CD4-positive, CD25-positive, alpha-beta regulatory T cell (primary cell): ENCODE measurements at regions not wholly inside any gene's neighbourhood (a gene's known extent, or its start where the extent isn't known, plus 50 kb on each side); places are given as distances from the start of the nearest gene placed in this dataset.
"Not testable (repeated sequence)": the region's sequence is repeated elsewhere in the genome, so short reads cannot be mapped to it uniquely, and the experiment has no call there.

Experiments
- ATAC-seq, 2 donors: fragments of 150-1000 bp; cut with Tn5 transposase; one replicate each; pipeline ENCODE4 v1.10.0; 2021; ENCODE audit warnings: low read depth in 2 of 2, moderate number of reproducible peaks in 2 of 2, moderate library complexity in 1 of 2
- DNase-seq, 3 donors: peaks; one replicate each; pipeline versions ENCODE4 v3.0.0 to v3.0.0-alpha.2; 2012 to 2022; ENCODE audit warnings: mixed read lengths in 1 of 3
- H3K27ac ChIP-seq: one replicate; pipeline ENCODE4 v1.7.0; 2013; ENCODE audit warnings: mild to moderate bottlenecking, low read length; ENCODE audit not compliant: insufficient read depth, poor library complexity, severe bottlenecking
- H3K27me3 ChIP-seq: one replicate; pipeline ENCODE4 v1.7.0; 2013; ENCODE audit warnings: low read length; ENCODE audit not compliant: control insufficient read depth, insufficient read depth
- H3K36me3 ChIP-seq: one replicate; pipeline ENCODE4 v1.7.0; 2013; ENCODE audit warnings: mild to moderate bottlenecking, low read length, moderate library complexity; ENCODE audit not compliant: control insufficient read depth, insufficient read depth
- H3K4me1 ChIP-seq: 2 replicates; pipeline ENCODE4 v1.7.0; 2013; ENCODE audit warnings: mild to moderate bottlenecking, low read length; ENCODE audit not compliant: insufficient read depth, control insufficient read depth, poor library complexity, severe bottlenecking
- H3K4me3 ChIP-seq: one replicate; pipeline ENCODE4 v1.7.0; 2013; ENCODE audit warnings: low read depth, mild to moderate bottlenecking, low read length, moderate library complexity
- H3K9me3 ChIP-seq, 2 experiments: 1 replicate in 1 of 2; 2 replicates in 1 of 2; pipeline ENCODE4 v1.7.0; 2013; ENCODE audit warnings: low read length in 2 of 2, mild to moderate bottlenecking in 1 of 2, moderate library complexity in 1 of 2; ENCODE audit not compliant: control insufficient read depth in 2 of 2
- H3K27ac Mint-ChIP-seq, 3 donors: one replicate each; pipeline ENCODE4 v1.8.0; 2020 to 2022; ENCODE audit warnings: mild to moderate bottlenecking in 3 of 3, mixed read lengths in 3 of 3, moderate library complexity in 2 of 3
- H3K27me3 Mint-ChIP-seq: one replicate; pipeline ENCODE4 v1.8.0; 2022; ENCODE audit warnings: mild to moderate bottlenecking, mixed read lengths
- H3K36me3 Mint-ChIP-seq: one replicate; pipeline ENCODE4 v1.8.0; 2020; ENCODE audit warnings: mixed read lengths
- H3K4me1 Mint-ChIP-seq, 4 donors: one replicate each; pipeline ENCODE4 v1.8.0; 2020 to 2022; ENCODE audit warnings: mixed read lengths in 4 of 4, mild to moderate bottlenecking in 1 of 4
- H3K4me3 Mint-ChIP-seq, 4 donors: one replicate each; pipeline ENCODE4 v1.8.0; 2020 to 2022; ENCODE audit warnings: mild to moderate bottlenecking in 4 of 4, mixed read lengths in 4 of 4, moderate library complexity in 3 of 4
- H3K9me3 Mint-ChIP-seq, 7 donors: one replicate each; pipeline ENCODE4 v1.8.0; 2020 to 2022; ENCODE audit warnings: mixed read lengths in 7 of 7, mild to moderate bottlenecking in 3 of 7, moderate library complexity in 2 of 7

- Mint-ChIP-seq H3K27ac (no peak overlapping the region), H3K9me3 (peaks cover 0 to 18% (median 9%) of the 10 kb centered on the region in 7 donors), H3K36me3 (no peaks in the 10 kb centered on the region), H3K4me3 (no peak overlapping the region), H3K27me3 (no peaks in the 10 kb centered on the region), H3K4me1 (no peaks in the 10 kb centered on the region)
- ATAC-seq = no peak
- Histone ChIP-seq H3K27ac (no peak overlapping the region), H3K36me3 (no peaks in the 10 kb centered on the region), H3K4me1 (no peaks in the 10 kb centered on the region), H3K9me3 (no peaks in the 10 kb centered on the region), H3K27me3 (no peaks in the 10 kb centered on the region), H3K4me3 (no peak overlapping the region)
- no peak for DNase-seq
Measured at GRCh38 chr4:19205853-19206252, 1045.9 kb upstream of the SLIT2 start.

GRCh38 chr4:19197838-19198237, 1053.9 kb upstream of the SLIT2 start:
- peaks cover 2 to 20% (median 9%) of the 10 kb centered on the region in 7 donors for H3K9me3 Mint-ChIP-seq
- DNase-seq, H3K27me3 Mint-ChIP-seq, H3K36me3 ChIP-seq, H3K4me1 ChIP-seq, H3K27me3 ChIP-seq, H3K4me1 Mint-ChIP-seq, ATAC-seq, H3K4me3 Mint-ChIP-seq, H3K27ac ChIP-seq, H3K4me3 ChIP-seq, H3K9me3 ChIP-seq, H3K36me3 Mint-ChIP-seq, H3K27ac Mint-ChIP-seq: not testable (repeated sequence)

- H3K27ac Mint-ChIP-seq = no peak overlapping the region
- Histone ChIP-seq H3K36me3 (no peaks in the 10 kb centered on the region), H3K4me1 (no peaks in the 10 kb centered on the region)
Measured at GRCh38 chr4:19195696-19196095, 1056.0 kb upstream of the SLIT2 start.

GRCh38 chr4:19194672-19195071, 1057.0 kb upstream of the SLIT2 start:
- Mint-ChIP-seq H3K4me3 (no peak overlapping the region), H3K27me3 (no peaks in the 10 kb centered on the region)

More at GRCh38 chr4:19195696-19196095, 1056.0 kb upstream of the SLIT2 start:
- Histone ChIP-seq H3K27ac (no peak overlapping the region), H3K9me3 (no peaks in the 10 kb centered on the region), H3K4me3 (no peak overlapping the region), H3K27me3 (no peaks in the 10 kb centered on the region)
- no peaks in the 10 kb centered on the region for H3K4me1 Mint-ChIP-seq
- H3K4me3 Mint-ChIP-seq = no peak overlapping the region
- H3K9me3 Mint-ChIP-seq = peaks cover 3 to 22% (median 11%) of the 10 kb centered on the region in 7 donors
- no peak for ATAC-seq
- H3K27me3 Mint-ChIP-seq = no peaks in the 10 kb centered on the region
- H3K36me3 Mint-ChIP-seq = no peaks in the 10 kb centered on the region
- DNase-seq = no peak

GRCh38 chr4:19193274-19193981, 1058.3 kb upstream of the SLIT2 start:
- peaks cover 3 to 18% (median 8%) of the 10 kb centered on the region in 7 donors for H3K9me3 Mint-ChIP-seq
- Histone ChIP-seq H3K4me3 (no peak overlapping the region), H3K27me3 (no peaks in the 10 kb centered on the region), H3K4me1 (no peaks in the 10 kb centered on the region), H3K27ac (no peak overlapping the region), H3K9me3 (no peaks in the 10 kb centered on the region), H3K36me3 (no peaks in the 10 kb centered on the region)
- no peak overlapping the region for H3K27ac Mint-ChIP-seq
- no peak overlapping the region for H3K4me3 Mint-ChIP-seq
- no peaks in the 10 kb centered on the region for H3K36me3 Mint-ChIP-seq
- H3K4me1 Mint-ChIP-seq = no peaks in the 10 kb centered on the region
- no peak for DNase-seq
- no peaks in the 10 kb centered on the region for H3K27me3 Mint-ChIP-seq
- ATAC-seq = no peak

More at GRCh38 chr4:19194672-19195071, 1057.0 kb upstream of the SLIT2 start:
- DNase-seq (no peak), ATAC-seq (no peak)
- no peaks in the 10 kb centered on the region for H3K4me1 Mint-ChIP-seq
- Histone ChIP-seq H3K27ac (no peak overlapping the region), H3K4me3 (no peak overlapping the region), H3K27me3 (no peaks in the 10 kb centered on the region), H3K36me3 (no peaks in the 10 kb centered on the region), H3K9me3 (no peaks in the 10 kb centered on the region), H3K4me1 (no peaks in the 10 kb centered on the region)
- no peak overlapping the region for H3K27ac Mint-ChIP-seq
- peaks cover 4 to 21% (median 10%) of the 10 kb centered on the region in 7 donors for H3K9me3 Mint-ChIP-seq
- H3K36me3 Mint-ChIP-seq = no peaks in the 10 kb centered on the region

- ATAC-seq (no peak), DNase-seq (no peak)
- Mint-ChIP-seq H3K9me3 (peaks cover 4 to 25% (median 7%) of the 10 kb centered on the region in 7 donors), H3K4me1 (no peaks in the 10 kb centered on the region), H3K4me3 (no peak overlapping the region), H3K36me3 (no peaks in the 10 kb centered on the region), H3K27ac (no peak overlapping the region), H3K27me3 (no peaks in the 10 kb centered on the region)
- Histone ChIP-seq H3K36me3 (no peaks in the 10 kb centered on the region), H3K27ac (no peak overlapping the region), H3K9me3 (no peaks in the 10 kb centered on the region), H3K27me3 (no peaks in the 10 kb centered on the region), H3K4me1 (no peaks in the 10 kb centered on the region), H3K4me3 (no peak overlapping the region)
Measured at GRCh38 chr4:19191979-19192650, 1059.6 kb upstream of the SLIT2 start.

- H3K9me3 Mint-ChIP-seq = peaks cover 3 to 22% (median 6%) of the 10 kb centered on the region in 7 donors
- no peaks in the 10 kb centered on the region for H3K9me3 ChIP-seq
- H3K4me1 Mint-ChIP-seq = no peaks in the 10 kb centered on the region
- H3K27ac ChIP-seq = no peak overlapping the region
- ATAC-seq = no peak
- H3K36me3 ChIP-seq = no peaks in the 10 kb centered on the region
- no peaks in the 10 kb centered on the region for H3K27me3 Mint-ChIP-seq
- H3K36me3 Mint-ChIP-seq = no peaks in the 10 kb centered on the region
- no peak overlapping the region for H3K27ac Mint-ChIP-seq
- H3K4me3 Mint-ChIP-seq = no peak overlapping the region
- DNase-seq = no peak
- H3K4me1 ChIP-seq = no peaks in the 10 kb centered on the region
- no peak overlapping the region for H3K4me3 ChIP-seq
- H3K27me3 ChIP-seq = no peaks in the 10 kb centered on the region
Measured at GRCh38 chr4:19187691-19188090, 1064.0 kb upstream of the SLIT2 start.

- Histone ChIP-seq H3K27me3 (no peaks in the 10 kb centered on the region), H3K4me1 (no peaks in the 10 kb centered on the region), H3K36me3 (no peaks in the 10 kb centered on the region), H3K27ac (no peak overlapping the region), H3K9me3 (no peaks in the 10 kb centered on the region), H3K4me3 (no peak overlapping the region)
- Mint-ChIP-seq H3K36me3 (no peaks in the 10 kb centered on the region), H3K27ac (peak overlapping the region in 1 of 3 donors; percentile 30), H3K27me3 (no peaks in the 10 kb centered on the region), H3K4me1 (no peaks in the 10 kb centered on the region), H3K9me3 (peaks cover 3 to 22% (median 6%) of the 10 kb centered on the region in 7 donors), H3K4me3 (no peak overlapping the region)
- ATAC-seq (no peak), DNase-seq (no peak)
Measured at GRCh38 chr4:19187096-19187495, 1064.6 kb upstream of the SLIT2 start.
